Endothelial cell of umbilical vein (primary cell): ENCODE measurements at regions not wholly inside any gene's neighbourhood (a gene's known extent, or its start where the extent isn't known, plus 50 kb on each side); places are given as distances from the start of the nearest gene placed in this dataset.

Experiments
- BruUV-seq: library from RNA; stranded (reverse); fragments of 400-500 nt; replicated peaks from 2 replicates; lab custom pipeline; 2021; lab: Mats Ljungman, UMichigan
- CTCF ChIA-PET: fragments of 300-600, 350-600 bp; sonication (Branson Sonifier 250); formaldehyde crosslinking; loops from one replicate; lab custom pipeline; 2021; ENCODE audit warnings: antibody characterized with exemption, inconsistent platforms; lab: Charles Lee
- POLR2A ChIA-PET: fragments of 300-600, 350-600 bp; sonication (Branson Sonifier 250); formaldehyde crosslinking; loops from one replicate; lab custom pipeline; 2021; ENCODE audit warnings: antibody characterized with exemption, inconsistent platforms; lab: Charles Lee
- DNase-seq: peaks from one replicate; pipeline ENCODE4 v3.0.0-alpha.2; 2011; ENCODE audit warnings: low read depth, low spot score
- FAIRE-seq: peaks from 2 replicates; lab custom pipeline; 2011; peaks lifted over from hg19 to GRCh38; lab: Jason Lieb, UNC
- H2AFZ ChIP-seq: 2 replicates; pipeline ENCODE4 v1.6.0; 2012; ENCODE audit warnings: low read depth, low read length, control low read depth, inconsistent platforms
- H3K27ac ChIP-seq: 2 replicates; pipeline ENCODE4 v1.5.1; 2011; ENCODE audit warnings: low read depth, mild to moderate bottlenecking, control low read depth, low read length, moderate library complexity; ENCODE audit not compliant: insufficient read depth
- H3K27me3 ChIP-seq, 2 experiments: 2 replicates each; pipeline versions ENCODE4 v1.6.0 to v1.6.1; 2011; ENCODE audit warnings: low read length in 2 of 2, mixed read lengths in 1 of 2; ENCODE audit not compliant: control insufficient read depth in 2 of 2, insufficient read depth in 2 of 2
- H3K36me3 ChIP-seq, 2 experiments: 2 replicates in 1 of 2; 3 replicates in 1 of 2; pipeline ENCODE4 v1.5.1; 2011; ENCODE audit warnings: low read length in 2 of 2, mild to moderate bottlenecking in 1 of 2, moderate library complexity in 1 of 2; ENCODE audit not compliant: control insufficient read depth in 2 of 2, insufficient read depth in 2 of 2; ENCODE audit errors: extremely low read depth in 1 of 2
- H3K4me1 ChIP-seq: 3 replicates; pipeline ENCODE4 v1.5.1; 2011; ENCODE audit warnings: mild to moderate bottlenecking, low read length; ENCODE audit not compliant: control insufficient read depth, insufficient read depth; ENCODE audit errors: extremely low read depth
- H3K4me2 ChIP-seq: 2 replicates; pipeline ENCODE4 v1.6.1; 2011; ENCODE audit warnings: low read length, control low read depth, mixed read lengths; ENCODE audit not compliant: insufficient read depth
- H3K4me3 ChIP-seq, 3 experiments: fragments of 200-600 bp in 1 of 3; sonication (generic), shearing (Covaris generic) in 1 of 3; replicated peaks in 1 of 3; 2 replicates each; pipeline ENCODE4 v1.5.1; 2011 to 2016; ENCODE audit warnings: control low read depth in 3 of 3, low read length in 3 of 3, mild to moderate bottlenecking in 2 of 3, inconsistent platforms in 1 of 3, low read depth in 1 of 3, moderate library complexity in 1 of 3; ENCODE audit not compliant: insufficient read depth in 1 of 3
- H3K79me2 ChIP-seq: 2 replicates; pipeline ENCODE4 v1.6.0; 2012; ENCODE audit warnings: low read length, inconsistent platforms; ENCODE audit not compliant: control insufficient read depth, insufficient read depth
- H3K9ac ChIP-seq: replicated peaks from 2 replicates; pipeline ENCODE3; 2011; ENCODE audit warnings: low read length, control low read depth; ENCODE audit not compliant: insufficient read depth; ENCODE audit errors: extremely low read depth
- H3K9me1 ChIP-seq: replicated peaks from 3 replicates; pipeline ENCODE4 v1.6.0; 2011; ENCODE audit warnings: mild to moderate bottlenecking, low read length; ENCODE audit not compliant: control insufficient read depth, insufficient read depth; ENCODE audit errors: extremely low read depth
- H3K9me3 ChIP-seq: replicated peaks from 2 replicates; pipeline ENCODE4 v1.5.1; 2012; ENCODE audit warnings: low read length, inconsistent platforms; ENCODE audit not compliant: control insufficient read depth, insufficient read depth
- H4K20me1 ChIP-seq: replicated peaks from 2 replicates; pipeline ENCODE3; 2011; ENCODE audit warnings: mild to moderate bottlenecking, low read length; ENCODE audit not compliant: control insufficient read depth, insufficient read depth; ENCODE audit errors: extremely low read depth
- EZH2 ChIP-seq: IDR thresholded peaks from 2 replicates; pipeline ENCODE4 v1.6.1; 2012; ENCODE audit warnings: borderline replicate concordance, low read depth, mild to moderate bottlenecking, moderate library complexity, low read length, inconsistent platforms; ENCODE audit not compliant: severe bottlenecking
- FOS ChIP-seq: IDR thresholded peaks from 2 replicates; pipeline ENCODE4 v1.6.1; 2011; ENCODE audit warnings: mild to moderate bottlenecking, low read length, moderate library complexity, borderline replicate concordance; ENCODE audit not compliant: insufficient read depth
- GATA2 ChIP-seq: IDR thresholded peaks from 2 replicates; pipeline ENCODE4 v1.7.0; 2011; ENCODE audit warnings: low read depth, mild to moderate bottlenecking, moderate library complexity, mixed read lengths, low read length; ENCODE audit not compliant: insufficient read length, insufficient read depth
- JUN ChIP-seq: IDR thresholded peaks from 2 replicates; pipeline ENCODE4 v1.6.1; 2011; ENCODE audit warnings: borderline replicate concordance, low read depth; ENCODE audit not compliant: insufficient read length, insufficient read depth
- MYC ChIP-seq: IDR thresholded peaks from one replicate; pipeline ENCODE4 v1.6.1; 2011; ENCODE audit warnings: mild to moderate bottlenecking, low read depth, low read length
- POLR2A ChIP-seq: IDR thresholded peaks from 2 replicates; pipeline ENCODE4 v1.6.1; 2012; ENCODE audit warnings: low read depth, mild to moderate bottlenecking, control low read depth, low read length
- POLR2AphosphoS5 ChIP-seq: IDR thresholded peaks from 2 replicates; pipeline ENCODE4 v1.6.1; 2012; ENCODE audit warnings: low read depth, mild to moderate bottlenecking, control low read depth, low read length, moderate library complexity; ENCODE audit not compliant: insufficient read depth
- dilution Hi-C: fragments of 300-500 bp; cut with MboI; formaldehyde crosslinking; loops from one replicate; pipeline ENCODE4 v1.15.0; 2019; ENCODE audit warnings: low sequenced_read_pairs; ENCODE audit not compliant: extremely low pct_ligation_motif_present
- intact Hi-C: fragments of 100-400 bp; cut with micrococcal nuclease; formaldehyde crosslinking; loops from one replicate; pipeline ENCODE4 v1.10.0; 2022
- TF ChIP-seq, protein P1 (sequence below): IDR thresholded peaks from 2 replicates; pipeline ENCODE4 v1.6.1; 2011; ENCODE audit not compliant: insufficient read depth, insufficient read length
- TF ChIP-seq, protein P2 (sequence below), 2 donors: IDR thresholded peaks; 1 replicate in 1 of 2; 2 replicates in 1 of 2; pipeline ENCODE4 v1.5.1; 2011; ENCODE audit warnings: low read length in 2 of 2, mild to moderate bottlenecking in 2 of 2, moderate library complexity in 2 of 2, control low read depth in 1 of 2, inconsistent platforms in 1 of 2, low read depth in 1 of 2; ENCODE audit not compliant: insufficient read depth in 1 of 2; ENCODE audit errors: extremely low read depth in 1 of 2

DNA sequence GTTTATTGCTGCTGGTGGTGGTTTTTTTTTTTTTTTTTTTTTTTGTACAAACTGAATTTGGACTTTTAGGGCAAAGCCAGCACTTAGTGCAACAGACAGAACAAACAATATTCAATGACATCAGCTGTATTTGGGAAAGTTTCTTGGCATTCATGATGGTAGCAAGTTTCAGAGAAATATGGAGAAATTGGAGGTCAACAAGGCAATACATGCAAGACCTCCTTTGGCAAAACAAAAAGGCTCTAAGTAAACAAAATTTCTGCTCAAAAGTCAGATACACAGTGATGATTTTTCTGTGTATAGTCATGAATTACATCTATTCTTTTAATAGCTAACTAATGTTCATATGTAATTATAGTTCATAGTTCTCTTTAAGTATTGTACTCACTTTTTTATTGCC lies 612.5 kb upstream of the LUZP2 start:
- POLR2A ChIA-PET = no interaction called here
- no peaks in the 10 kb centered on the region for H3K9me3 ChIP-seq
- H3K4me1 ChIP-seq = no peaks in the 10 kb centered on the region
- H3K79me2 ChIP-seq = no peaks in the 10 kb centered on the region
- CTCF ChIA-PET = no interaction called here
- H4K20me1 ChIP-seq = no peaks in the 10 kb centered on the region
- FAIRE-seq (no peak), DNase-seq (no peak)
- no peak overlapping the region for H2AFZ ChIP-seq
- no peak overlapping the region for H3K27ac ChIP-seq
- intact Hi-C loops (no loop called here), dilution Hi-C loops (no loop called here)
- H3K36me3 ChIP-seq = no peaks in the 10 kb centered on the region
- TF ChIP-seq, protein P1, sequence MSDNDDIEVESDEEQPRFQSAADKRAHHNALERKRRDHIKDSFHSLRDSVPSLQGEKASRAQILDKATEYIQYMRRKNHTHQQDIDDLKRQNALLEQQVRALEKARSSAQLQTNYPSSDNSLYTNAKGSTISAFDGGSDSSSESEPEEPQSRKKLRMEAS = no peak
- TF ChIP-seq JUN (no peak), EZH2 (no peak), FOS (no peak), MYC (no peak), POLR2AphosphoS5 (no peak), POLR2A (no peak), GATA2 (no peak)
- TF ChIP-seq, protein P2, sequence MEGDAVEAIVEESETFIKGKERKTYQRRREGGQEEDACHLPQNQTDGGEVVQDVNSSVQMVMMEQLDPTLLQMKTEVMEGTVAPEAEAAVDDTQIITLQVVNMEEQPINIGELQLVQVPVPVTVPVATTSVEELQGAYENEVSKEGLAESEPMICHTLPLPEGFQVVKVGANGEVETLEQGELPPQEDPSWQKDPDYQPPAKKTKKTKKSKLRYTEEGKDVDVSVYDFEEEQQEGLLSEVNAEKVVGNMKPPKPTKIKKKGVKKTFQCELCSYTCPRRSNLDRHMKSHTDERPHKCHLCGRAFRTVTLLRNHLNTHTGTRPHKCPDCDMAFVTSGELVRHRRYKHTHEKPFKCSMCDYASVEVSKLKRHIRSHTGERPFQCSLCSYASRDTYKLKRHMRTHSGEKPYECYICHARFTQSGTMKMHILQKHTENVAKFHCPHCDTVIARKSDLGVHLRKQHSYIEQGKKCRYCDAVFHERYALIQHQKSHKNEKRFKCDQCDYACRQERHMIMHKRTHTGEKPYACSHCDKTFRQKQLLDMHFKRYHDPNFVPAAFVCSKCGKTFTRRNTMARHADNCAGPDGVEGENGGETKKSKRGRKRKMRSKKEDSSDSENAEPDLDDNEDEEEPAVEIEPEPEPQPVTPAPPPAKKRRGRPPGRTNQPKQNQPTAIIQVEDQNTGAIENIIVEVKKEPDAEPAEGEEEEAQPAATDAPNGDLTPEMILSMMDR (IDR thresholded peaks at IDR 0.05; ENCODE audit: extremely low read depth in 1 of 2, insufficient read depth in 1 of 2, low read depth in 1 of 2, low read length in 2 of 2) = no peak
- H3K9ac ChIP-seq = no peak overlapping the region
- BruUV-seq = no TSS peak
- no peaks in the 10 kb centered on the region for H3K9me1 ChIP-seq
- H3K4me3 ChIP-seq = no peak overlapping the region
- no peaks in the 10 kb centered on the region for H3K27me3 ChIP-seq
- no peak overlapping the region for H3K4me2 ChIP-seq
